HG02678 (cell line): ENCODE measurements at regions not wholly inside any gene's neighbourhood (a gene's known extent, or its start where the extent isn't known, plus 50 kb on each side); places are given as distances from the start of the nearest gene placed in this dataset.
"Not testable (repeated sequence)": the region's sequence is repeated elsewhere in the genome, so short reads cannot be mapped to it uniquely, and the experiment has no call there.

Experiments used
- ATAC-seq: cut with Tn5 transposase; IDR thresholded peaks from one replicate; pipeline ENCODE4 v1.9.1; 2021; ENCODE audit warnings: mild to moderate bottlenecking, moderate library complexity; ENCODE audit not compliant: unreplicated experiment

GRCh38 chr10:84698989-84699388 is 370.6 kb downstream of the CCSER2 start:
- ATAC-seq, result no peak

- ATAC-seq, result no peak
These were observed 372.4 kb downstream of the CCSER2 start for GRCh38 chr10:84700668-84701369.

- no peak for ATAC-seq
These were observed 373.0 kb downstream of the CCSER2 start for GRCh38 chr10:84701370-84701720.

- ATAC-seq, result no peak
These were observed 375.7 kb downstream of the CCSER2 start for GRCh38 chr10:84704101-84704500.

- ATAC-seq, result no peak
These were observed 378.0 kb downstream of the CCSER2 start for GRCh38 chr10:84706431-84706830.

GRCh38 chr10:84706875-84707274 is 378.5 kb downstream of the CCSER2 start:
- ATAC-seq, result no peak

- ATAC-seq, result peak; percentile 72
These were observed 387.5 kb downstream of the CCSER2 start for GRCh38 chr10:84715911-84716310.

GRCh38 chr10:84718877-84719616 is 390.7 kb downstream of the CCSER2 start:
- ATAC-seq, result no peak

- no peak for ATAC-seq
These were observed 391.3 kb downstream of the CCSER2 start for GRCh38 chr10:84719687-84720086.

- ATAC-seq, result no peak
These were observed 399.0 kb downstream of the CCSER2 start for GRCh38 chr10:84727398-84727797.

- not testable (repeated sequence) for ATAC-seq
These were observed 410.7 kb downstream of the CCSER2 start for GRCh38 chr10:84739126-84739525.

- no peak for ATAC-seq
These were observed 411.3 kb downstream of the CCSER2 start for GRCh38 chr10:84739641-84740040.

GRCh38 chr10:84743483-84743882 is 415.1 kb downstream of the CCSER2 start:
- no peak for ATAC-seq

GRCh38 chr10:84755311-84755710 is 426.9 kb downstream of the CCSER2 start:
- ATAC-seq, result no peak

- ATAC-seq, result not testable (repeated sequence)
These were observed 428.3 kb downstream of the CCSER2 start for GRCh38 chr10:84756653-84757052.

- not testable (repeated sequence) for ATAC-seq
These were observed 433.7 kb downstream of the CCSER2 start for GRCh38 chr10:84761994-84762614.

- no peak for ATAC-seq
These were observed 434.5 kb downstream of the CCSER2 start for GRCh38 chr10:84762754-84763394.

- no peak for ATAC-seq
These were observed 435.6 kb downstream of the CCSER2 start for GRCh38 chr10:84763965-84764364.

GRCh38 chr10:84765086-84765485 is 436.7 kb downstream of the CCSER2 start:
- no peak for ATAC-seq

GRCh38 chr10:84765656-84766055 is 437.3 kb downstream of the CCSER2 start:
- no peak for ATAC-seq

GRCh38 chr10:84766923-84767322 is 438.5 kb downstream of the CCSER2 start:
- no peak for ATAC-seq

- ATAC-seq, result no peak
These were observed 439.7 kb downstream of the CCSER2 start for GRCh38 chr10:84768132-84768531.
